PC-9 (cell line): ENCODE measurements at regions not wholly inside any gene's neighbourhood (a gene's known extent, or its start where the extent isn't known, plus 50 kb on each side); places are given as distances from the start of the nearest gene placed in this dataset.

Experiments used
- BruUV-seq: library from RNA; stranded (reverse); fragments of 400-500 nt; replicated peaks from 2 replicates; lab custom pipeline; 2021; lab: Mats Ljungman, UMichigan
- CTCF ChIA-PET: fragments of 300-600 bp; sonication (Branson Sonifier 250); formaldehyde crosslinking; loops from one replicate; lab custom pipeline; 2022; ENCODE audit warnings: antibody characterized with exemption; lab: Charles Lee
- POLR2A ChIA-PET: fragments of 300-600 bp; sonication (Branson Sonifier 250); formaldehyde crosslinking; loops from one replicate; lab custom pipeline; 2022; ENCODE audit warnings: antibody characterized with exemption; ENCODE audit not compliant: unreplicated experiment; lab: Charles Lee
- DNase-seq, 2 experiments: peaks; one replicate each; pipeline versions ENCODE4 v3.0.0 to v3.0.0-alpha.2; 2015 to 2022; ENCODE audit warnings: mixed read lengths in 1 of 2
- H2AFZ ChIP-seq: fragments of 200-600 bp; sonication (generic); 2 replicates; pipeline ENCODE4 v1.8.1; 2017; ENCODE audit warnings: antibody characterized with exemption
- H3F3A ChIP-seq: fragments of 200-600 bp; sonication (generic); 2 replicates; pipeline ENCODE4 v1.8.1; 2017; ENCODE audit warnings: antibody characterized with exemption, mild to moderate bottlenecking, low read depth; ENCODE audit not compliant: insufficient read depth
- H3K27ac ChIP-seq: fragments of 200-600 bp; sonication (generic); 2 replicates; pipeline ENCODE4 v1.6.1; 2016; ENCODE audit warnings: mixed run types
- H3K27me3 ChIP-seq: fragments of 200-600 bp; sonication (generic); 2 replicates; pipeline ENCODE4 v1.6.1; 2016; ENCODE audit warnings: low read depth, mixed run types; ENCODE audit not compliant: insufficient read depth
- H3K36me3 ChIP-seq: fragments of 200-600 bp; sonication (generic); 2 replicates; pipeline ENCODE4 v1.6.1; 2016; ENCODE audit warnings: low read depth, mixed run types
- H3K4me1 ChIP-seq: fragments of 200-600 bp; sonication (generic); replicated peaks from 2 replicates; pipeline ENCODE4 v1.6.1; 2016; ENCODE audit warnings: mixed run types; ENCODE audit not compliant: insufficient read depth
- H3K4me2 ChIP-seq: fragments of 200-600 bp; sonication (generic); 2 replicates; pipeline ENCODE4 v1.6.1; 2017; ENCODE audit warnings: mixed run types
- H3K4me3 ChIP-seq: fragments of 200-600 bp; sonication (generic); 2 replicates; pipeline ENCODE4 v1.6.1; 2016; ENCODE audit warnings: mixed run types
- H3K79me2 ChIP-seq: fragments of 200-600 bp; sonication (generic); 2 replicates; pipeline ENCODE4 v1.6.1; 2017; ENCODE audit warnings: low read depth, mixed run types
- H3K9me2 ChIP-seq: fragments of 200-600 bp; sonication (generic); 2 replicates; pipeline ENCODE4 v1.8.1; 2017; ENCODE audit warnings: mild to moderate bottlenecking; ENCODE audit not compliant: insufficient read depth
- H3K9me3 ChIP-seq: fragments of 200-600 bp; sonication (generic); 2 replicates; pipeline ENCODE4 v1.8.1; 2016; ENCODE audit warnings: low read depth; ENCODE audit not compliant: insufficient read depth
- H4K20me1 ChIP-seq: fragments of 200-600 bp; sonication (generic); 2 replicates; pipeline ENCODE4 v1.8.1; 2017; ENCODE audit not compliant: insufficient read depth
- EZH2 ChIP-seq: fragments of 200-600 bp; sonication (generic); IDR thresholded peaks from 2 replicates; pipeline ENCODE4 v1.8.0; 2017; ENCODE audit warnings: antibody characterized with exemption, low read depth
- intact Hi-C: fragments of 100-400 bp; cut with micrococcal nuclease; formaldehyde crosslinking; loops from one replicate; pipeline ENCODE4 v1.10.0; 2022; ENCODE audit not compliant: unreplicated experiment
- TF ChIP-seq, protein P1 (sequence below): fragments of 200-600 bp; sonication (generic); conservative IDR thresholded peaks from 2 replicates; pipeline ENCODE4 v1.6.1; 2017; ENCODE audit warnings: mixed run types, antibody characterized with exemption, mild to moderate bottlenecking, moderate library complexity

GRCh38 chr9:107108342-107109130, 174.5 kb upstream of the RAD23B start:
- CTCF ChIA-PET: no interaction called here
- intact Hi-C loops: no loop called here
- no TSS peak for BruUV-seq

DNA sequence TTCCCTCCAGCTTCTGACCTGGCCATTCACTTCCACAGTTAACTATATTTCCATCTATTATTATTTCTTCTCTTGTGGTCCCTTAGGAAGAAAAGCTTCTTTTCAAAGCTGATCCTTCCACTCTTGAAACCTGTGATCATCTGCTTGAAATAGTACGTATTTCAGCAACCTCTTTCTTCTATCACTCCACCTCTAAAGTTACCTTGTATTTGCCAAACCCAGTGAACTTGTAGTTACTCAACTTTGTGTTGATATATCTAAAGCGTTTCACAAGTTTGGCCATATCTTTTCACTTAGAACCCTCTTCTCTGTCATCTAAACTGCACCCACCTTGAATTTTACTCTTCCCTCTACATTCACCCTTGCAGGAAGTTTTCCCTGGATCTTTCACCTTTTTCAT, 173.8 kb upstream of the RAD23B start:
- Histone ChIP-seq H3F3A (no peaks in the 10 kb centered on the region), H3K79me2 (no peaks in the 10 kb centered on the region), H3K4me3 (no peak overlapping the region), H3K27ac (no peak overlapping the region), H3K4me2 (no peak overlapping the region), H3K9me2 (no peaks in the 10 kb centered on the region), H2AFZ (no peak overlapping the region), H3K9me3 (no peaks in the 10 kb centered on the region), H3K4me1 (no peaks in the 10 kb centered on the region), H3K36me3 (no peaks in the 10 kb centered on the region), H4K20me1 (no peaks in the 10 kb centered on the region), H3K27me3 (peaks cover 12% of the 10 kb centered on the region)
- BruUV-seq: no TSS peak
- no peak for DNase-seq
- intact Hi-C loops: no loop called here
- ChIA-PET POLR2A (no interaction called here), CTCF (no interaction called here)
- TF ChIP-seq, protein P1, sequence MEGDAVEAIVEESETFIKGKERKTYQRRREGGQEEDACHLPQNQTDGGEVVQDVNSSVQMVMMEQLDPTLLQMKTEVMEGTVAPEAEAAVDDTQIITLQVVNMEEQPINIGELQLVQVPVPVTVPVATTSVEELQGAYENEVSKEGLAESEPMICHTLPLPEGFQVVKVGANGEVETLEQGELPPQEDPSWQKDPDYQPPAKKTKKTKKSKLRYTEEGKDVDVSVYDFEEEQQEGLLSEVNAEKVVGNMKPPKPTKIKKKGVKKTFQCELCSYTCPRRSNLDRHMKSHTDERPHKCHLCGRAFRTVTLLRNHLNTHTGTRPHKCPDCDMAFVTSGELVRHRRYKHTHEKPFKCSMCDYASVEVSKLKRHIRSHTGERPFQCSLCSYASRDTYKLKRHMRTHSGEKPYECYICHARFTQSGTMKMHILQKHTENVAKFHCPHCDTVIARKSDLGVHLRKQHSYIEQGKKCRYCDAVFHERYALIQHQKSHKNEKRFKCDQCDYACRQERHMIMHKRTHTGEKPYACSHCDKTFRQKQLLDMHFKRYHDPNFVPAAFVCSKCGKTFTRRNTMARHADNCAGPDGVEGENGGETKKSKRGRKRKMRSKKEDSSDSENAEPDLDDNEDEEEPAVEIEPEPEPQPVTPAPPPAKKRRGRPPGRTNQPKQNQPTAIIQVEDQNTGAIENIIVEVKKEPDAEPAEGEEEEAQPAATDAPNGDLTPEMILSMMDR: no peak
- TF ChIP-seq EZH2: no peak

More at GRCh38 chr9:107108342-107109130, 174.5 kb upstream of the RAD23B start:
- Histone ChIP-seq H3K4me1 (no peaks in the 10 kb centered on the region), H4K20me1 (no peaks in the 10 kb centered on the region), H3K9me3 (no peaks in the 10 kb centered on the region), H3K27ac (no peak overlapping the region), H3K4me2 (no peak overlapping the region), H2AFZ (no peak overlapping the region), H3K4me3 (no peak overlapping the region), H3K27me3 (peaks cover 12% of the 10 kb centered on the region), H3F3A (no peaks in the 10 kb centered on the region), H3K9me2 (no peaks in the 10 kb centered on the region), H3K36me3 (no peaks in the 10 kb centered on the region), H3K79me2 (no peaks in the 10 kb centered on the region)
- POLR2A ChIA-PET: no interaction called here
- no peak for DNase-seq
- TF ChIP-seq EZH2: no peak
- TF ChIP-seq, protein P1: no peak

GRCh38 chr9:107110153-107110552, 172.9 kb upstream of the RAD23B start:
- DNase-seq: no peak
- H3F3A ChIP-seq: no peaks in the 10 kb centered on the region
- no peaks in the 10 kb centered on the region for H4K20me1 ChIP-seq
- no peaks in the 10 kb centered on the region for H3K9me2 ChIP-seq
- no peaks in the 10 kb centered on the region for H3K79me2 ChIP-seq
- H3K36me3 ChIP-seq: no peaks in the 10 kb centered on the region
- H2AFZ ChIP-seq: no peak overlapping the region
- TF ChIP-seq, protein P1: no peak
- TF ChIP-seq EZH2: no peak
- H3K4me1 ChIP-seq: no peaks in the 10 kb centered on the region
- intact Hi-C loops: no loop called here
- H3K27me3 ChIP-seq: peaks cover 17% of the 10 kb centered on the region
- H3K27ac ChIP-seq: no peak overlapping the region
- BruUV-seq: no TSS peak
- POLR2A ChIA-PET: no interaction called here
- no peak overlapping the region for H3K4me2 ChIP-seq
- CTCF ChIA-PET: no interaction called here
- H3K4me3 ChIP-seq: no peak overlapping the region
- no peaks in the 10 kb centered on the region for H3K9me3 ChIP-seq
